Activated CD4-positive, alpha-beta T cell treated with anti-CD3 and anti-CD28 coated beads, Interleukin-2, amount 50 U/mL, for 24 hours (primary cell): ENCODE measurements at regions not wholly inside any gene's neighbourhood (a gene's known extent, or its start where the extent isn't known, plus 50 kb on each side); places are given as distances from the start of the nearest gene placed in this dataset.
"Not testable (repeated sequence)": the region's sequence is repeated elsewhere in the genome, so short reads cannot be mapped to it uniquely, and the experiment has no call there.

ENCODE experiments used
- DNase-seq, 2 donors: peaks; one replicate each; pipeline ENCODE4 v3.0.0-alpha.2; 2020; ENCODE audit warnings: low read depth in 1 of 2, low spot score in 1 of 2

- DNase-seq, result no peak
Observed at GRCh38 chr13:90605664-90606063, 741.8 kb upstream of the MIR17HG start.

DNA sequence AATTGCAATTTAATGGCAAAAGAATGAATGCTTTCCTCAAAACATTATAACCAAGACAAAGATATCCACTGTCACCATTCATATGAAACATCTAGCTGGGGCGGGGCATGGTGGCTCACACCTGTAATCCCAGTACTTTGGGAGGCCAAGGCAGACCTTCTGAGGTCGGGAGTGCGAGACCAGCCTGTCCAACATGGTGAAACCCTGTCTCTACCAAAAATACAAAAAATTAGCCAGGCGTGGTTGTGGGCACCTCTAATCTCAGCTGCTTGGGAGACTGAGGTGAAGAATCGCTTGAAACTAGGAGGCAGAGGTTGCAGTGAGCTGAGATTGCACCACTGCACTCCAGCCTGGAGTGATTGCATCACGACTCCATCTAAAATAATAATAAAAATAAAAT, 740.6 kb upstream of the MIR17HG start:
- not testable (repeated sequence) for DNase-seq

- DNase-seq, result no peak
Observed at GRCh38 chr13:90612391-90612790, 735.1 kb upstream of the MIR17HG start.

- no peak for DNase-seq
Observed at GRCh38 chr13:90613076-90613795, 734.3 kb upstream of the MIR17HG start.

DNA sequence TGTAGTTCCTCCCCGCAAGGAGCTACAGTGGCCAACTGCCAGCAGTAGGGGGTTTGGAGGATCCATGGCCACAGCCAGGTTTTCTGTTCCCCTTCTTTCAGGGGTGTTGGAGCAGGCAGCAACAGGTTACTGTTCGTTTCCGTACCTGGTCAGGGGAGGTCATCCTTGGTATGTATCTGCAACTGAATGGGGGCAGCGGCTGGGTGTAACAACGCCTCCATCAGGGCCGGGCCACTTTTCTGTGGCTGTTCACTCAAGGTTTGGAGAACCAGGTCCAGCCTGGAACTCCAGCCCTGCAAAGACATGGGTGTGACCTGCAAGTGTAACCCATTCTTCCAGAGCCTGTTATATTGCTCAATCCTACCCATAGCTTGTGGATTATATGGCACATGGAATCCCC, 732.3 kb upstream of the MIR17HG start:
- no peak for DNase-seq

DNA sequence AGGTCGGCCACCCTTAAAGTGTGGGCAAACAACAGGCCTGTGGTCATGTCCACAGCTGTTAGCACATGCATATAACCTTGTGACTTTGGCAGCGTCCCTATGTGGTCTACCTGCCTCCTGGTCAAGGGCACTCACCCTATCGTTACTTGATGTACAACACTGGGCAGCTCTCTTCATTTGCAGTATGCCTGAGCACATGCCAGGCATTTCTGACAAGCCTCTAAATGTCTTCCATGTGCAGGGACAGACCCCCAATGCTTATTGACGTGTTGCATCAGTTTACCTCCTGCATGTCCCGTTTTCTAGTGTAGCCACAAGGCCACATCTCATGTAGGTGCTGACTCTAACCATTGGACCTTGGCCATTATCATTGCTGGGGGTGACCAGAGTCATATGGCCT, 731.7 kb upstream of the MIR17HG start:
- no peak for DNase-seq

DNA sequence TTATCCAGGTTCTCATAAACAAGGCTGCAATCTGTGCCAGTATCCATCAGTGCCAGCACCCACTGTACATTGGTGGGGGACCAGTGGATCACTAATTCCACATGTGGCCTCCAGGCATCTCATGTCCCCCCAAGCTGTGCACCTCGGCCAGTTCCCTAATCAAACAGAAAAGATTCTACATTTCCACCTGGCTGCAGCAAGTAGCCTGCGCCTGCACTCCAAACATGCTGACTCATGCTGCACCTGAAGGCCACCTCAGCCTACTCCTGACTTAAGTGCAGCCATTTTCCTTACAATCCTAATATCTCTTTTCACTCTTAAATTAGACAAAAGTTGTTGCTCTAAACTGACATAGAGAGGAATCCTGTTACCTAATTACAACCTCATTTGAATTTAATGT, 729.4 kb upstream of the MIR17HG start:
- DNase-seq, result no peak

- no peak for DNase-seq
Observed at GRCh38 chr13:90622541-90622940, 724.9 kb upstream of the MIR17HG start.

GRCh38 chr13:90623318-90624011, 724.0 kb upstream of the MIR17HG start:
- DNase-seq, result no peak

DNA sequence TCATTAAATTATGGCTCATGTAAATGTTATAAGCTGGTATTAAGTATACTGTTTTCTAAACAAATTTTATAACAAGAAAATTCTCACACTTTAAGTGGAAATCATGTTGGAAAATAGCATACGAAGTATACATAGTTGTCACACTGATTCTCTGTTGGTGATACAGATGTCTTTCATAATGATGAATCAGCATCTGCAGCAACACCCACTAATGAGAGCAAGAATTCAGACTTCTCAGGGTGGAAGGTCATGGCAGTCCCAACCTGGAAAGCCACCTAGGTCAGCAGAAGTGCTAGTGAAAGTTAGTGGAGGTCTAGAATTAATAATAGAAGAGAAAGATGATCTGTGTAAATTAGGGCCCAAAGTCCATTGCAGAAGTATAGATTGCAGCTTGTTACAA, 719.7 kb upstream of the MIR17HG start:
- DNase-seq, result no peak

DNA sequence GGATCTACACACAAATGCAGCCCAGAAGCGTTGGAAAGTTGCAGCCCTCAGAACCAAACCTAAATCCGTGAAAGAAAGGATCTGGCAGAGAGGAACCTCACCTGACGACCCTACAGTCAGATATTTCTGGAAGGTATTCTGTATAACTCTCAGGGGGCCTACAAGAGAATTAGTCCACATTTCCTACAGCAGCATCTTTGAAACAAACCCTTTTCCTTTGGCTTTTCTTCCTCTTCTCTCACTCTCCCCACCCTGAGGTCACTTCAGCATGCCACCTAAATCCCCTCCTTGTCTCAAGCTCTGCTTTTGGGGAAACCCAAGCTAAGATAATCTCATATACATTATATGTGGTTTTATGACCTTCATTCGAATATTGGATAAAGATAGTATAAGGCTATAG, 719.0 kb upstream of the MIR17HG start:
- DNase-seq, result no peak

DNA sequence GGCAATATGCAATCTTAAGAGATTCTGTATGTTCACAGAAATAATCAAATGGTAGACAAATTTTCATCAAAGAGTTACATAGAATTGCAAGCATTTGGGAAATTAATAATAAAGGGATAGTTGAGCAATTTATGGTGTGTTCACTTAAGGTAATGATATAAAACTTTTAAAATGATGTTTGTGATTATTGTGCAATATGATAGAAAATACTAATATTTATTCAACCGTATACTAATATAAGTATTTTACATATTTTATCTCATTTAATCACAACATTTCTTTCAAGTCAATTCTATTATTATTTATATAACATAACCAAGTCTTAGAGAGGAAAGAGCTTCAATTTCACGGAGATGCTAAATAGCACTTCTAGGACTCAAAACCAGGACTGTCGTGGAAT, 716.8 kb upstream of the MIR17HG start:
- no peak for DNase-seq

- no peak for DNase-seq
Observed at GRCh38 chr13:90632184-90632583, 715.3 kb upstream of the MIR17HG start.

GRCh38 chr13:90633849-90634248, 713.6 kb upstream of the MIR17HG start:
- DNase-seq, result no peak

- DNase-seq, result no peak
Observed at GRCh38 chr13:90640976-90641375, 706.5 kb upstream of the MIR17HG start.

GRCh38 chr13:90641884-90642283, 705.6 kb upstream of the MIR17HG start:
- no peak for DNase-seq

- no peak for DNase-seq
Observed at GRCh38 chr13:90645582-90645981, 701.9 kb upstream of the MIR17HG start.

DNA sequence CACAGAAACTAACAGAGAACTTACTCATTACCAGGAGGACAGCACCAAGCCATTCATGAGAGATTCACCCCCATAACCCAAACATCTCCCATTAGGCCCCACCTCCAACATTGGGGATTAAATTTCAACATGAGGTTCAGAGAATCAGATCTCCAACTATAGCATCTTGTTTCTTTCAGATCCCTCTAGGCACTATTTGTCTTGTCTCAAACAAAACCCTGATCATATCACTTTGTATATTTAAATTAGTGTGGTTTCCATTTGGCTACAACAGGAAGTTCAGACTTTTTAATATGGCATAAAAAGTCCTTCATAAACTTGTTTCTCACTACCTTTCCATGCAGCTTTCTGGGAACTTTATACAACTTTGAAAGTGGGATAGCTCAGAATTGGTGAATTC, 699.0 kb upstream of the MIR17HG start:
- no peak for DNase-seq

GRCh38 chr13:90652036-90652435, 695.5 kb upstream of the MIR17HG start:
- no peak for DNase-seq

GRCh38 chr13:90654970-90655369, 692.5 kb upstream of the MIR17HG start:
- no peak for DNase-seq

DNA sequence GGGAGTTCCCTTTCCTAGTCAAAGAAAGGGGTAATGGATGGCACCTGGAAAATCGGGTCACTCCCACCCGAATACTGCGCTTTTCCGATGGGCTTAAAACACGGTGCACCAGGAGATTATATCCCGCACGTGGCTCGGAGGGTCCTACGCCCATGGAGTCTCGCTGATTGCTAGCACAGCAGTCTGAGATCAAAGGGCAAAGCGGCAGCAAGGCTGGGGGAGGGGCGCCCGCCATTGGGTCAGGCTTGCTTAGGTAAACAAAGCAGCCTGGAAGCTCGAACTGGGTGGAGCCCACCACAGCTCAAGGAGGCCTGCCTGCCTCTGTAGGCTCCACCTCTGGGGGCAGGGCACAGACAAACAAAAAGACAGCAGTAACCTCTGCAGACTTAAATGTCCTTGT, 683.3 kb upstream of the MIR17HG start:
- DNase-seq, result not testable (repeated sequence)

GRCh38 chr13:90673746-90674145, 673.7 kb upstream of the MIR17HG start:
- no peak for DNase-seq

GRCh38 chr13:90675129-90675528, 672.4 kb upstream of the MIR17HG start:
- no peak for DNase-seq
